SJSA1 (cell line): ENCODE measurements at regions not wholly inside any gene's neighbourhood (a gene's known extent, or its start where the extent isn't known, plus 50 kb on each side); places are given as distances from the start of the nearest gene placed in this dataset.

Experiments
- DNase-seq, 2 experiments: peaks; one replicate each; pipeline ENCODE4 v3.0.0-alpha.2; 2015 to 2020; ENCODE audit warnings: low spot score in 2 of 2, low read depth in 1 of 2
- H3K27ac ChIP-seq: fragments of 250-450 bp; sonication (Bioruptor Pico); 2 replicates; pipeline ENCODE4 v1.5.1; 2020; ENCODE audit warnings: mild to moderate bottlenecking, moderate library complexity
- H3K27me3 ChIP-seq: fragments of 250-450 bp; sonication (Bioruptor Pico); replicated peaks from 2 replicates; pipeline ENCODE4 v1.5.1; 2020; ENCODE audit warnings: mild to moderate bottlenecking, moderate library complexity
- H3K36me3 ChIP-seq: fragments of 250-450 bp; sonication (Bioruptor Pico); 2 replicates; pipeline ENCODE4 v1.5.1; 2020; ENCODE audit warnings: mild to moderate bottlenecking
- H3K4me1 ChIP-seq: fragments of 250-450 bp; sonication (Bioruptor Pico); replicated peaks from 2 replicates; pipeline ENCODE4 v1.6.1; 2021; ENCODE audit warnings: mild to moderate bottlenecking
- H3K4me3 ChIP-seq: fragments of 250-450 bp; sonication (Bioruptor Pico); 2 replicates; pipeline ENCODE4 v1.5.1; 2020; ENCODE audit warnings: mild to moderate bottlenecking
- H3K9me3 ChIP-seq: fragments of 250-450 bp; sonication (Bioruptor Pico); replicated peaks from 2 replicates; pipeline ENCODE4 v1.5.1; 2020; ENCODE audit warnings: mild to moderate bottlenecking

- no peak overlapping the region for H3K27ac ChIP-seq
- no peak overlapping the region for H3K4me3 ChIP-seq
- H3K9me3 ChIP-seq = no peaks in the 10 kb centered on the region
- no peaks in the 10 kb centered on the region for H3K4me1 ChIP-seq
- H3K36me3 ChIP-seq = no peaks in the 10 kb centered on the region
- H3K27me3 ChIP-seq = no peaks in the 10 kb centered on the region
- no peak for DNase-seq
Measured at GRCh38 chr2:59741840-59742239, 811.6 kb downstream of the BCL11A start.

GRCh38 chr2:59739166-59739565 lies 814.3 kb downstream of the BCL11A start:
- Histone ChIP-seq H3K4me3 (no peak overlapping the region), H3K9me3 (no peaks in the 10 kb centered on the region)
- no peak for DNase-seq

GRCh38 chr2:59737299-59737698 lies 816.2 kb downstream of the BCL11A start:
- no peaks in the 10 kb centered on the region for H3K9me3 ChIP-seq
- no peaks in the 10 kb centered on the region for H3K36me3 ChIP-seq
- H3K27ac ChIP-seq = no peak overlapping the region
- no peaks in the 10 kb centered on the region for H3K4me1 ChIP-seq
- H3K27me3 ChIP-seq = no peaks in the 10 kb centered on the region
- DNase-seq = no peak
- no peak overlapping the region for H3K4me3 ChIP-seq

More at GRCh38 chr2:59739166-59739565, 814.3 kb downstream of the BCL11A start:
- Histone ChIP-seq H3K27ac (no peak overlapping the region), H3K4me1 (no peaks in the 10 kb centered on the region), H3K36me3 (no peaks in the 10 kb centered on the region), H3K27me3 (no peaks in the 10 kb centered on the region)

- no peaks in the 10 kb centered on the region for H3K36me3 ChIP-seq
- H3K4me1 ChIP-seq = no peaks in the 10 kb centered on the region
- DNase-seq = no peak
Measured at GRCh38 chr2:59734743-59735142, 818.7 kb downstream of the BCL11A start.

GRCh38 chr2:59733970-59734369 lies 819.5 kb downstream of the BCL11A start:
- Histone ChIP-seq H3K9me3 (no peaks in the 10 kb centered on the region), H3K27ac (no peak overlapping the region), H3K4me3 (no peak overlapping the region), H3K36me3 (no peaks in the 10 kb centered on the region), H3K27me3 (no peaks in the 10 kb centered on the region), H3K4me1 (no peaks in the 10 kb centered on the region)
- no peak for DNase-seq

More at GRCh38 chr2:59734743-59735142, 818.7 kb downstream of the BCL11A start:
- Histone ChIP-seq H3K9me3 (no peaks in the 10 kb centered on the region), H3K4me3 (no peak overlapping the region), H3K27ac (no peak overlapping the region), H3K27me3 (no peaks in the 10 kb centered on the region)

GRCh38 chr2:59733567-59733930 lies 819.9 kb downstream of the BCL11A start:
- no peak for DNase-seq
- Histone ChIP-seq H3K9me3 (no peaks in the 10 kb centered on the region), H3K36me3 (no peaks in the 10 kb centered on the region), H3K4me1 (no peaks in the 10 kb centered on the region), H3K27me3 (no peaks in the 10 kb centered on the region), H3K4me3 (no peak overlapping the region), H3K27ac (no peak overlapping the region)

- H3K27ac ChIP-seq = no peak overlapping the region
- no peak for DNase-seq
Measured at GRCh38 chr2:59732871-59733566, 820.4 kb downstream of the BCL11A start.

GRCh38 chr2:59727121-59727590 lies 826.3 kb downstream of the BCL11A start:
- no peaks in the 10 kb centered on the region for H3K4me1 ChIP-seq
- no peaks in the 10 kb centered on the region for H3K27me3 ChIP-seq
- H3K9me3 ChIP-seq = no peaks in the 10 kb centered on the region
- no peak overlapping the region for H3K4me3 ChIP-seq
- no peak overlapping the region for H3K27ac ChIP-seq
- no peaks in the 10 kb centered on the region for H3K36me3 ChIP-seq
- no peak for DNase-seq

More at GRCh38 chr2:59732871-59733566, 820.4 kb downstream of the BCL11A start:
- Histone ChIP-seq H3K4me1 (no peaks in the 10 kb centered on the region), H3K36me3 (no peaks in the 10 kb centered on the region), H3K27me3 (no peaks in the 10 kb centered on the region), H3K9me3 (no peaks in the 10 kb centered on the region), H3K4me3 (no peak overlapping the region)

GRCh38 chr2:59726228-59727120 lies 827.0 kb downstream of the BCL11A start:
- no peaks in the 10 kb centered on the region for H3K4me1 ChIP-seq
- no peak overlapping the region for H3K27ac ChIP-seq
- H3K36me3 ChIP-seq = no peaks in the 10 kb centered on the region
- H3K4me3 ChIP-seq = no peak overlapping the region
- H3K27me3 ChIP-seq = no peaks in the 10 kb centered on the region
- H3K9me3 ChIP-seq = no peaks in the 10 kb centered on the region
- no peak for DNase-seq

- Histone ChIP-seq H3K4me3 (no peak overlapping the region), H3K27me3 (no peaks in the 10 kb centered on the region), H3K4me1 (no peaks in the 10 kb centered on the region), H3K36me3 (no peaks in the 10 kb centered on the region), H3K27ac (no peak overlapping the region), H3K9me3 (no peaks in the 10 kb centered on the region)
- no peak for DNase-seq
Measured at GRCh38 chr2:59724746-59725145, 828.7 kb downstream of the BCL11A start.

GRCh38 chr2:59720296-59720866 lies 833.1 kb downstream of the BCL11A start:
- no peak overlapping the region for H3K4me3 ChIP-seq

GRCh38 chr2:59713577-59713976 lies 839.9 kb downstream of the BCL11A start:
- Histone ChIP-seq H3K4me1 (no peaks in the 10 kb centered on the region), H3K9me3 (no peaks in the 10 kb centered on the region), H3K27ac (no peak overlapping the region), H3K4me3 (no peak overlapping the region), H3K36me3 (no peaks in the 10 kb centered on the region), H3K27me3 (no peaks in the 10 kb centered on the region)
- DNase-seq = no peak

More at GRCh38 chr2:59720296-59720866, 833.1 kb downstream of the BCL11A start:
- H3K36me3 ChIP-seq = no peaks in the 10 kb centered on the region
- H3K27ac ChIP-seq = no peak overlapping the region
- H3K4me1 ChIP-seq = no peaks in the 10 kb centered on the region
- DNase-seq = no peak
- H3K9me3 ChIP-seq = no peaks in the 10 kb centered on the region
- no peaks in the 10 kb centered on the region for H3K27me3 ChIP-seq

- H3K27ac ChIP-seq = no peak overlapping the region
- H3K4me1 ChIP-seq = no peaks in the 10 kb centered on the region
- H3K36me3 ChIP-seq = no peaks in the 10 kb centered on the region
- no peak overlapping the region for H3K4me3 ChIP-seq
- H3K9me3 ChIP-seq = no peaks in the 10 kb centered on the region
- no peak for DNase-seq
- no peaks in the 10 kb centered on the region for H3K27me3 ChIP-seq
Measured at GRCh38 chr2:59711121-59711520, 842.3 kb downstream of the BCL11A start.

- Histone ChIP-seq H3K9me3 (no peaks in the 10 kb centered on the region), H3K27me3 (no peaks in the 10 kb centered on the region), H3K4me3 (no peak overlapping the region), H3K36me3 (no peaks in the 10 kb centered on the region), H3K4me1 (no peaks in the 10 kb centered on the region), H3K27ac (no peak overlapping the region)
- DNase-seq = no peak
Measured at GRCh38 chr2:59706729-59707128, 846.7 kb downstream of the BCL11A start.
